LHCN-M2 (cell line): ENCODE measurements at regions not wholly inside any gene's neighbourhood (a gene's known extent, or its start where the extent isn't known, plus 50 kb on each side); places are given as distances from the start of the nearest gene placed in this dataset.

Source experiments
- DNase-seq: peaks from one replicate; pipeline ENCODE4 v3.0.0-alpha.2; 2012; ENCODE audit warnings: low read depth

DNA sequence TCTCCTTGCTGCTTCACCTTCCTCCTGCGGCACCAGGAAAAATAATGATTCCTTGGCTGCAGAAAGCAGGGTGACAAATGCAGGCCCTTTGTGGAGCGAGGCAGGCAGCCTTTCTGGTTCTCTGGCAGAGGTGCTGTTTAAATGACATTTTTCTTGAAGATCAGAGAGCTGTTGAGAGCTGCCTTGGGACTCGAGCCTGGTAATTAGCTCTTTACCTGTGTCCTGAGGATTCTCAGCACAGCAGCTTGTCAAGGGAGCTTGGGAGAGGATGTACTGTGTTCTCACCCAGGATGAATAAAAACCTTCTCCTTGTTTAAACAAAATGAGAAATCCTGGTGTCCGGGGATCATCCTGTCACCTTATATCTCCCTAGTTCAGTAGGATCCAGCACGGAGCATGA, 204.0 kb downstream of the AACS start:
- no peak for DNase-seq

DNA sequence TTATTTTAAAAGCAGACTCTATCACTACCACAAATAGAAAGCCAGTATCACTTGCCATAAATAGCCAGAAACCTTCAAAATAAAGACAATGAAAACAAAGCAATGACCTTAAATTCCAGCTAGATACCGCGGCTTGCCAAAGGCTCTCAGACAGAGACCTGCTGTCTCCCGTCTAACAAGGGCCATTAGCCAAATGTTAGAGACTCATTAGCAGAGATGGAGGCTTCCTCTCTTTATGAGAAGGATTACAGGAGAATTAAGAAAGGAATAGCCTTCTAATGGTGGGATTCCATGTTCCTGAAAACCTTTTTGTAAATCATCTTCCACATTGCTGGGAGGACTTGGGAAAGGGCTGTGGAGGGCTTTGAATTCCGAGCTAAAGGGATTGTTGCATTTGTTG, 206.7 kb downstream of the AACS start:
- no peak for DNase-seq

DNA sequence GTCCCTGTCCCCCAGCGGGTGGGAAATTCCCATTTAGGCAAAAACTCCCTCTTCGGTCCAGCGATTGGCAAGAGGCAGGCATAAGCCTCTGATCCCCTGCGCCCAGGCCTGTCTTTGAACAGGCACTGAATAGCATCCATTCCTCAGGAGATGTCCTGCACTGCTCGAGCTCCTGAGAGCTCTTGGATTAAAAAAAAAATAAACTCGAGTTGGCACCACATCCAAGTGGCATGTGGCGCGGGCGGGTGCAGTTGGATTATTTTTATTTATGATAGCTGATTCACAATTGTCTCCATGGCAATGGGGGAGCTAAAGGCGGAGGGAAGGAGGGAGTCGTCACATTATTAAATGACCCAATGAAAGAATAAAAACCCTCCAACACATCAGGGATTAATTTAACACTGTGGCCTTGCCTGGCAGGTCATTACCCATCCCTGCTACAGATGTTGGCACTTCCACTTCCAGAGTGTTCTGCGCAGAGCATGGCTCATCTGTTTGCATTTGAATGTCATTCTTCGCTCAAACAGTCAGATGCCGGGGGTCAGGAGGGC, 207.2 kb downstream of the AACS start:
- no peak for DNase-seq

DNA sequence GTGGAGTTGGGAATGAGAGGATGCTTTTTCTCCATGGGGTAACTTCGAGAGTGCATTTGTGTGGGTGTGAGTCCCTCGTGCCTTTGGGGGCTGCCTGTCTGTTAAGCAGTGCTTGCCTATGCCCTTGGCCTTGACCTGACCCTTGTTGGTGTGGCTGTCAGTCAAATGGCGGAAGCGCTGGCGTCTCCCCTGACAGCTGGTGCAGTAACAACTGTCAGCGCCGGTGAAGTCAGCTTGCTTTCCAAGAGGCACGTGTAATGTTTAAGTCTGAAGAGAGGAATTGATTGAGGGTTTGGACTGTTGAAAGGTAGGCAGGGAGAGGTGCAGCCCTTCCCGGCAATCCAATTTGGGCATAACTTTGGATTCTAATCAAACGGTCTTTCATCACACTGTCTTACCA, 211.3 kb downstream of the AACS start:
- DNase-seq: no peak

DNA sequence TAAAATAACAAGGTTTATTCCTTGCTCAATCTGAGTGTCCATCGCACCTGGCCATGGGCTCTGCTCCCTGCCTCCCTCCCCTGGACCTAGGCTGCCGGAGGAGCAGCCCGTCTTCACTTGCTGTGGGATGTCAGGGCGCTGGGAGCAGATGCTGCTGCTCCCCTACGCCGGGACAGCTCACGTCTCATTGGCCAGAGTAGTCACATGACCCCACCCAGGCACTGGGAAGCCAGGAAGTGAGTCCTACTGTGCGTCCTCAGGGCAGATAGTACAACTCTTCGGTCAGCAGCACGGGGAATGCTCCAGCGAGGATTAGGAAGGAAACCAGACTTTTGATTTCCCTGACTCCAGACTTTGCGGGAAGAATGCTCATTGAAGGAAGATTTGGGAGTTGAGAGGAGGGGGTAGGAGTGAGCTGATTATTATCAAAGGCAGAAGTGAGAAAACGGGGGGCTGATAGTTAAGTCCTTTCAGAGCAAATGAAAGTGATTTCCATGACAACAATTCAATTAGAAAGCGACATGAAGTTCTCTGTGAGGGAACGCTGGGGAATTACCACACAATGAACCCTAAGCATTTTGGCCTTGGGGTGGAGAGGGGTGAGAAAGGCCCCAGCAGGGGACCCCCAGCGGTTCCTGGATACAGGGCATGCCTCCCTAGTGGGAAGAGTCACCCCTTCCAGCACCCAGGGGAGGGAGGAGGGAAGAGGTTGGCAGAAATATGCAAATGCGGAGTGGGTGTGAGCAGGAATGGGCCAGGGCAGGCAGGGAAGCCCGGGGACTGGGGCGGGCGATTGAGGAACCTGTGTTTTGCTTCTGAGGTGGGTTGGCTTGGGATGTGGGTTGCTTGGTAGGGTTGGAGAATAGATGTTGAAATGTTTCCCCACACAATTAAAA, 215.5 kb downstream of the AACS start:
- DNase-seq: no peak

DNA sequence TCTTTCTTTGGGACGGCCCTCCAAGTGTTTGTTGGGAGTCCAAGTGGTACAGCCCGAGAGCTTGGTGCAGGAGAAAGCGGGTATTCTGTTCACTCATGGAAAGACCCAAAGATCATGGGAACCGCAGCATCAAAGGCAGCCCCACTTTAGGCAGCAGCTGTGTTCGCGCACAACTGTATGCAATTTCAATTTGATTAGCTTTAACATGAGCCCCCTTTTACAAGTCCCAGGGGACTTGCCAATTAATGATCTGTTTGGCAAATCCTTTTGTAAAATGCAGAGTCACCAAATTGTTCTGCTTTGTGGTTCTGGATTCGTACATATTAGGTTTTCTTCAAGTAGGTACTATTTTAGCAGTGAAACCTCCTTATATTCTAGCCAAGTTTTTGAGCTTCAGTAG, 217.7 kb downstream of the AACS start:
- no peak for DNase-seq

DNA sequence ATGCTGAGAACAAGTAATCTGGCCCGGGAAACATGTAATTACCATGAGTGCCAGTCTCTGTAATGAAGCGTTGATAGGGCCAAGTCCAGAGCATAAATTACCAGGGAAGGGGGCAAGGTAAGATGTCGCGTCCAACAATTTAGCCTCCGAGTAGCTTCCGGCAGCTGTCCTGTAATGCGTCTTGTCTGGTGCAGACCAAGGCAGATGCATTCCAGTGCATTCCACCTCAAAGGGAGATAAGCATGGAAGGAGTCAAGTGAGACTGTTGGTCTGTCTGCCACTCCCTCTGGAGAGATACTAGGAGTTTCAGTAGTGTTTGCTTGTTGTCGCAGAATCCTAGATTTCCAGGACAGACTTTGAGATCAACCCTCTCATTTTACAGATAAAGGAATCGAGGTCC, 218.3 kb downstream of the AACS start:
- no peak for DNase-seq

DNA sequence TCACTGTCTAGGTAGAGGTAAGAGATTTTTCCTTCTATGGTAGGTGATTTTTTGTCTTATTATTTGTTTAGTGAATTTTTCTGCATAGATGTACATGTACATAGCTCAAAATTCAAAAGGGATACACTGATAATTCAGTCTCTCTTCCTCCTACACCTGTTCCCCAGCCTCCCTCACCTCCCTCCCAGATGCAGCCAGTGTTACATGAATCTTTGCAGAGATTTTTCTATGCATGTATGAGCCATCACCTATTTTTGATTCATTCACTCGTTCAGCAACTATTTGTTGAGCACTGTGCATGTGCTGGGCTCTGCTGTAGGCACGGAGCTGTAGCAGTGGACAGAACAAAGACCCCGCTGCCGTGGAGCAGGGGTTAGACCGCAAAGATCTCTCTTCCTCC, 218.9 kb downstream of the AACS start:
- DNase-seq: no peak

DNA sequence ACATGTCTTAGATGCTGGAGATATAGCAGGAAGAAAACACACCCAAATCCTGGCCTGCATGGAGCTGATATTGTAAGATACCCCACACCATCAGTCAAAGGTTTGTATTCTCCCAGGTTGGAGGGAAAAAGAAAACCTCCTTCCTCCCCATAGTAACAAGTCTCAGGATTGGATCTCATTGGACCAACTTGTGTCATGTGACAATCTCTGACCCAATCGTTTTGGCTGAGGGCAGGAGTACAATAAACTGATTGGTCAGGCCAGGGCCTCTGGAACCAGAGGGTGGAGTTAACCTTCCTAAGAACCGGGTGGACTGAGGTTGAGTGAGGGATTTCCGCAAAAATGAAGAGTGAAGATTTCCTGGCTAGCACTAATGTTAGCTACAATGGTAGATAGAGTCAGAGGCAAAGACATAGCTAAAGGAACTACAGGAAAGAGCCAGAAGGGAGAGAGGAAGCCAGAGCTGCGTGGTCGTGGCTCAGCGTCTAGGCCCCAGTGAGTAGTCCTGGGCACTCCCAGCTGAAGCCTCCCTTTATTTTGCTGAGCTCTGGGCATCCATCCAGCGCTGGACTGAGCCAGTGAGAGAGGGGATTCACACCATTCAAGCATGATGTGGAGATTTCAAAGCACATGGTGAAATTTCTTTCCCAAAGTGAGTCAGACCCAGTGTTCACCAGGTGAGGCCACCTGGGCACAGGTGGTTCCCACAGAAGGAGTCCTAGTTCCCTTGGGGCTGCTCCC, 219.9 kb downstream of the AACS start:
- no peak for DNase-seq

DNA sequence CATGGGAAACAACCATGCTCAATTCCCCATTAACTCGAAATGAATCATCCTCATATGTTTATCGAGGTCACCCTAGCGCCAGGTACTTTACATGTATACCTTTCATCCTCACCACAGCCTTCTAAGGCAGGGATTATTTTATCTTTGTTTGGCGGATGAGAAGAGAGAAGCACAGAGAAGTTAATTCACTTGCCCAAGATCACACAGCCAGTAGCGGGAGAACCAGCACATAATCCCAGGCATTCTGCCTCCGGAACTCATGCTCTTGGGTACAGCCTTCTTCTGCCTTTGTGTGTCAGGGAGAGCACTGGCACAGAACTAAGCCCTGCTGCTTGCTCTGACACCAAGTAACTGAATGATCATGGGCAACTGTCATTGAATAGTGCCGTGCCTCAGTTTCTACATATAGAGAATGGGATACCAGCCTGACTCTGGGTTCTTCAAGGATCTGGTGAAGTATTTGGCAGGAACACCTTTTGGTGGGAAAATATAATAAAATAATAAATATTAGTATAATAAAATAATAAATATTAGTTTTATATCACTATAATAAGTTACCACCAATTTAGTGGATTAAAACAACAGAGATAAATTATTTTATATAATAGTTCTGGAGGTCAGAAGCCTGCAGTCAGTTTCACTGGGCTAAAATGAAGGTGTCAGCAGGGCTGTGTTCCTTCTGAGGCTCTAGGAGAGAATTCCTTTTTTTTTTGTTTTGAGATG, 220.9 kb downstream of the AACS start:
- DNase-seq: no peak

DNA sequence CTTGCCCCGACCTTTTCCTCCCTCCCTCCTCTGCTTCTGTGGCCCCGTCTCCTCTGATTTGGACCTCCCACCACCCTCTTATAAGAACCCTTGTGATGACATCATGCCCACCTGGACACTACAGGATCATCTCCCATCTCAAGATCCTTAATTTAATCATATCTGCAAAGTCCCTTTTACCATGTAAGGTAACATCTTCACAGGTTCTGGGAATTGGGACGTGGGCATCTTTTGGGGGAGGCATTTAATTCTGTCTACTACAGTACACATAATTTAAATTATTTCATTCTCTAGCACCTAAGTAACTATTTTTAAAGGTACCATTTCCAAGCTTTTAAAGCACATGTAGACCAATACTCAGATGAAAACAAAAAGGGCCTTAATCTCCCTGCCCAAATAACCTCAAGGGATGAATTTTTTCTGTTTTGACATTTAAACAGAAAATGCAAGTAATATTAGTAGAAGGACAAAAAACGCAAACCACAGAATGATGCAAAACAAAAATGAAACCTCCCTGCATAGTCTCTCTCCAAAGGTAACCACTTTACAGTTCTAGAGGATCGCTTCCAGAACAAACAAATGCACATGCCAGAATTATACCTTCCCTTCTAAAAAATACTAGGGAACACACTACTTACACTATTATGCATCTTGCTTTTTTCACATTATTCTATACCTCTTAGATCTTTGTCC, 222.1 kb downstream of the AACS start:
- DNase-seq: no peak

DNA sequence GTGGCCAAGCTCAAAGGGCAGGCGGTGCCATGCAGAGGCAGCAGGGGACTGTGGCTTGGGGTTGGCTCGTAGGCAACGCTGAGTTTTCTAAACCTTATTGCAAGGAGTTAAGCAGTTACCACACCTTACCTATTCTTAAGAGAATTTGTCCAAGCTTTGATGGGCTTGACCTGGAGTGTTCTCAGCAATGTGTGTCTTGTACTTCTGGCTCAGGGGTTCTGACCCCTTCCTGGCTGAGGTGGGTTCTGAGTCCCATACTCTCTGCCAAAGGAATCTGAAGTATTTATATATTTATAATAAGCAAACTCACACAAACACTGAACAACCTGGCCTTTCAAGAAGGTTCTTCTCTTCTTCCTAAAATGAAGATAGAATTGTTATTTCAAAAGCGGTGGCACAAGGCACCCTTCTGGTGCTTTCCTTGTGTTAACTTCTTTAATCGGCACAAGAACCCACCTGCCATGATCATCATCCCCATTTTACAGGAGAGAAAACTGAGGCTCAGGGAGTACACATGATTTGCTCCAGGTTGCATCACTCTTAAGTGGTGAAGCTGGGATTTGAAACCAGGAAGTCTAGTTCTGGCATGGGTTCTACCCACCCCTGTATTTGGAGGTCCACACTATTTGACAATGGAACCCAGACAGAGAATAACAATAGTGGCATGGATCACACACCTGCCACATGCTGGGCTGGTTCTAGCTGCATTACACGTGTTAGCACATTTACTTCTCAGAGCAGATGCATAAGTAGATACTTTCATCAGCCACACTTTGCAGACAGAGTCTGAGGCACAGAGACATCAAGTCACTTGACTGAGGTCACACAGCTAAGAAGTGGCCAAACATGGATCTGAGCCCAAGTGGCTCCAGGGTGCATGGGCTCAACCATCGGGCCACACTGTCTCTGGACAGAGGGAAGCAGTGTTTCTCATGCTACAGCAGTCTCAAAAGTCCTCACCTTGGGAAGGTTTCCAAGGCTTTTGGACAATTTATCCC, 224.0 kb downstream of the AACS start:
- DNase-seq: no peak

DNA sequence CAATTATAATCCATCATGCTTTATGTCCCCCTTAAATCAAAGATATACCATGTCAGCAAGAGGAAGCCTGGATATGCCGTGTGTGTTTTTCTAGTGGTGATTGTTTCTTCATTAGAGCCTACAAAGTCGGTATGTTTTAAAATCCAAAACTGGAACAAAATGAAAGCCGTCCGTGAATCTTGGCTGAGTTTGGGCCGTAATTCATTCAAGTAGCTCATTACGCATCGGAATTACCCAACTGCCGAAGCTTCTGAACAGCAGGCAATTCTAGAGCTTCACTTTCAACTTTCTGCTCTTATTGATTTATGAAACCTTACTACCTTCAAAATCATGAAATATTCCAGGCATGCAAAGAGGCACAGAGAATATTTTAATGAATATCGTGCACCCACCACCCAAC, 224.7 kb downstream of the AACS start:
- DNase-seq: no peak

DNA sequence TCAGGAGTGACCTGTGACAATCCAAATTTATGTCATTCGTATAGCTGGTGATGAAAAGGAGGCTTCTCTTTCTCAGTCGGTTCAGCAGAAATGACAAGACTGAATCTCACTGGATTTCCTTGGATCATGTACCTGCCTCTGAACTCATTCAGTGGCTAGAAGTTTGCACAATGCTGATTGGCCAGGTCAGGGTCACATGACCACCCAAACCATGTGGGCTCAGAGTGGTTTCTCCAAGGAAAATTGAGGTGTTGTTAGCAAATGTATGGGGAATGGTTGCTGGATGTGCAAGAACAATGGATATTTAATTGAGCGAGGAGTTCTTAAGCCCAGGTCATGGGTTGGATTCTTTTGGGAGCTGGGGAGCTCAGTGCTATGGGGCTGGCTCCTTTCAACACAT, 227.5 kb downstream of the AACS start:
- DNase-seq: no peak

DNA sequence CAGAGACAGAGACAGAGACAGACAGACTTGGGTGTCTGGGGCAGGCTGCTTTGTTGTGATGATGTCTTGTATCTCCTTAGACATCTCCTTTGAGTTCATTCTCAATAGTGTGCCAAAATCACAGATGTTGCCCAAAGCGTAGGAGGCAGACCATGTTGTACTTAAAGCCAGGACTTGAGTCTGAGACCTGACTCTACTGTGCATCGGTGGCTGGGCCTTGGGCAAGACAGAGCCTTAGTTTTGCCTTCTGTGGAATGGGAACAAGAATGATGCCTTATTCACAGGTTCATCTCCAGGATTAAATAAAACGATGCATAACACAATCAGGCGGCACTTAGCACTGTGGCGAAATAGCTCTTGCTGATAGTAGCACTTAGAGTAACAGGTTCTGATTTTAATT, 230.3 kb downstream of the AACS start:
- DNase-seq: no peak

DNA sequence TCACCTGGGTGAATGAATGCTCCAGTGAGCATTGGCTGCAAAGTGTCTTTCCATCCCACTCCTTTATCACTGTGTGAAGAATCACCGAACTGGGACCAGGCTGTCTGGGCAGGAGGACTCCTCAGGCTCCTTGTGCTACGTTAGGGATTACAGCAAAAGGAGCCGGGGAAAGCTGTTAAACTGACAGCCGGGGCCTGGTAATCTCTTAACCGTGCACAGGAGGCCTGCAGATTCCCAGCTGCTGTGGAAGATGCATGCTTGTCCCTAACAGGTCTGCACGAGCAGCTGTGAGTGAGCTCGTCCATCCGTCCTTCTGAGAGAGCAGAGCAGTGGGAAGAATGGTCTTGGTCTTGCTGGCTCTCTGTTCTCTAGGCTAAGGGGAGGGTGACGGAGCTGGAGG, 231.5 kb downstream of the AACS start:
- DNase-seq: no peak

DNA sequence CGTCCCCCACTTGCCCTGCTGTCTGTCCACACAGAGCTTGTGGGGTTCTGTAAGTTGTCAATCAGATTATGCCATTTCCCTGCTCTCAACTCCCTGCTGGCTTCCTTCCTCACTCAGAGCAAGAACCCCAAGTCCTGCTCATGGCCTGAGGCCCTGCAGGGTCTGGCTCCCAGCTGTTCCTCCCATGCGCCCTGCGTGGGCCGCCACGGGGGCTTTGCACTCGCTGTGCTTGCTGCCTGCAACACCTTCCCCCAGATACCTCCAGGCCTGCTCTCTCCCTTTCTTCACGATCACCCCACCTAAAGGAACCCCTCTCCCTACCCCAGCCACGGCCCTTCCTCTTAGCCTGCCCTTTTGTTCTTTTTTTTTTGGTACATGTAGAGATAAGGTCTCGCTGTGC, 234.6 kb downstream of the AACS start:
- DNase-seq: no peak

DNA sequence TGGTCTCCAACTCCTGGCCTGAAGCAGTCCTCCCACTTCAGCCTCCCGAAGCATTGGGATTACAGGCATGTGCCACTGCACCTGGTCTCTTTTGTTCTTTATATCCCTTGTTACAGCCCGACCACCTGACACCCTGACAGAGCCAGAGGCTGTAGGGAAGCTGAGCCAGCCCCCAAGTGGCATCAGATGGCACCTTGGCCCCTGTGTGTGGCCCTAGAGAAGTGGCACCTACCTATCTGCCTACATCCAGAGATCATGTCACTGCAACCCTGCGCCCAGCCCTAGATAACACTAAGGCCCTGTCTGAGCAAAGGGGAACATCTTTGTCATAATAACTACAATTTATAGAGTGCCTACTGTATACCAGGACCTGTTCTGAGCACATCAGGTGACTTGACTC, 235.0 kb downstream of the AACS start:
- no peak for DNase-seq

DNA sequence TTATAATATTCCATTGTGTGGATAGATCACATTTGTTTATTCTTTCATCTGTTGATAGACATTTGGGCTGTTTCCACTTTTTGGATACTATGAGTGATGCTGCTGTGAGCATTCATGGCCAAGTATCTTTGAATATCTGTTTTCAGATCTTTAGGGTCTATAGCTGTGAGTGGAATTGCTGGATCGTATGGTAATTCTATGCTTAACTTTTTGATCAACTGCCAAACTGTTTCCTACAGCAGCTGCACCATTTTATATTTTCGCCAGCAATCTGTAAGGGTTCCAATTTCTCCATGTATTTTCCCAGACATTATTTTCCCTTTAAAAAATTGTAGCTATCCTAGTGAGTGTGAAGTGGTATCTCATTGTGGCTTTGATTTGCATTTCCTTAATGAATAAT, 238.1 kb downstream of the AACS start:
- no peak for DNase-seq

DNA sequence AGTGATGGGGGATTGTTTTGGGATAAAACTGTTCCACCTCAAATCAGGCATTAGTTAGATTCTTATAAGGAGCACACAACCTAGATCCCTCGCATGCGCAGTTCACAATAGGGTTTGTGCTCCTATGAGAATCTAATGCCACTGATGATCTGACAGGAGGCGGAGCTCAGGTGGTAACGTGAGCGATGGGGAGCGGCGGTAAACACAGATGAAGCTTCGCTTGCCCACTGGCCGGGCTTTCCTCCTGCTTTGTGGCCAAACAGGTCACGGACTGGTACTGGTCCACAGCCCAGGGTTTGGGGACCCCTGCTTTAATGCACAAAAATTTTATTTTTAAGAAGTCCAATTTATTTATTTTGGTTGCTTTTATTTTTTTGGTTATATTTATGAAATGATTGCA, 238.8 kb downstream of the AACS start:
- DNase-seq: no peak
